ENCODE measurements at regions not wholly inside any gene's neighbourhood (a gene's known extent, or its start where the extent isn't known, plus 50 kb on each side); places are given as distances from the start of the nearest gene placed in this dataset.

GRCh38 chr6:16837217-16837972 lies 76.1 kb upstream of the ATXN1 start:
- TF ChIP-seq, protein P1, sequence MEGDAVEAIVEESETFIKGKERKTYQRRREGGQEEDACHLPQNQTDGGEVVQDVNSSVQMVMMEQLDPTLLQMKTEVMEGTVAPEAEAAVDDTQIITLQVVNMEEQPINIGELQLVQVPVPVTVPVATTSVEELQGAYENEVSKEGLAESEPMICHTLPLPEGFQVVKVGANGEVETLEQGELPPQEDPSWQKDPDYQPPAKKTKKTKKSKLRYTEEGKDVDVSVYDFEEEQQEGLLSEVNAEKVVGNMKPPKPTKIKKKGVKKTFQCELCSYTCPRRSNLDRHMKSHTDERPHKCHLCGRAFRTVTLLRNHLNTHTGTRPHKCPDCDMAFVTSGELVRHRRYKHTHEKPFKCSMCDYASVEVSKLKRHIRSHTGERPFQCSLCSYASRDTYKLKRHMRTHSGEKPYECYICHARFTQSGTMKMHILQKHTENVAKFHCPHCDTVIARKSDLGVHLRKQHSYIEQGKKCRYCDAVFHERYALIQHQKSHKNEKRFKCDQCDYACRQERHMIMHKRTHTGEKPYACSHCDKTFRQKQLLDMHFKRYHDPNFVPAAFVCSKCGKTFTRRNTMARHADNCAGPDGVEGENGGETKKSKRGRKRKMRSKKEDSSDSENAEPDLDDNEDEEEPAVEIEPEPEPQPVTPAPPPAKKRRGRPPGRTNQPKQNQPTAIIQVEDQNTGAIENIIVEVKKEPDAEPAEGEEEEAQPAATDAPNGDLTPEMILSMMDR (conservative IDR thresholded peaks at IDR 0.05) = no peak
- no peak for TF ChIP-seq ZFX (IDR thresholded peaks at IDR 0.05)
